ENCODE measurements at regions not wholly inside any gene's neighbourhood (a gene's known extent, or its start where the extent isn't known, plus 50 kb on each side); places are given as distances from the start of the nearest gene placed in this dataset.

DNA sequence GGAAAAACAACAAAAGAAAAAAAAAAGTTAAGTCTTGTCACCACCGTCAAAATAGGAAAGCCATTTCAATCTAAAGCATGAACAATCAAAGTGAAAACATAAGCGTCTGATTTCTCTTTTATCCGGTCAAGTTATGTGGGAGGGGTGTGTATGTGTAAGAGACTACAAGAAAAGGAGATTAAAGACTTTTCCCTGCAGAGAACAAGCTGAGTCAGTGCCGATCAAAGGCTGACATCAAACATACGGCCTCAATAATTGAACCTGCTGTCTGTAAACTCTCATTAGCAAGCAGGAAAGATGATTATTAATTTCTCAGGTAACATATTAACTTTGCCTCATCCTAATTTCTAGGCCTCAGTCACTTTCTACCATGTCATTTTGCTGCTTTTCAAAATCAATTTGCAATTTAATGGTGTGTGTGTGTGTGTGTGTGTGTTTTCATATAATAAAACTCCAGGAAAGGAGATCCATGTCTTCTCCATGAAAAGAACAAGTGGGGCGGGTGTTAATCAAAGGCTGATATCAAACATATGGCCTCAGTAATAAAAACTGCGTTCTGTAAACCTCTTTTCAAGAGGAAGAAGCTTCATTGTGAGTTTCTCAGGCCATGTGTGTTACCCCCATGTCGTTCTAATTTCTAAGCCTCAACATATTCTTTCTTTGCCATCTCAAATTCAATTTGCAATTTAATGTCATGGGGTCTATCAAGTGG lies 649.1 kb upstream of the SORCS1 start:
- H3K27me3 ChIP-seq (ENCODE audit: control insufficient read depth, insufficient read depth, low read length) = no peaks in the 10 kb centered on the region
- in situ Hi-C loops (cut with HindIII; ENCODE audit: low pct_unique_long_range_greater_than_20kb, low sequenced_read_pairs) (no loop called here), intact Hi-C loops (cut with micrococcal nuclease; ENCODE audit: unreplicated experiment) (loop anchor here (10.0 kb wide), 2 partner anchors 1019 to 1109 kb away; no protein-coding TSS in a partner anchor)
- BruUV-seq (replicated peaks) = no TSS peak
- no peak for ATAC-seq
- DNase-seq (ENCODE audit: low read depth, low spot score) = no peak
- CTCF ChIA-PET = no interaction called here
- H3K27ac ChIP-seq (ENCODE audit: low read length) = no peak overlapping the region
- POLR2A ChIA-PET = no interaction called here
- no peaks in the 10 kb centered on the region for H3K9me3 ChIP-seq (ENCODE audit: control insufficient read depth, insufficient read depth, low read depth, low read length)
- no peaks in the 10 kb centered on the region for H3K4me1 ChIP-seq (ENCODE audit: control insufficient read depth, insufficient read depth, low read length)
- no peak for TF ChIP-seq POLR2AphosphoS5 (IDR thresholded peaks at IDR 0.05; ENCODE audit: low read depth, low read length)
- TF ChIP-seq, protein P1, sequence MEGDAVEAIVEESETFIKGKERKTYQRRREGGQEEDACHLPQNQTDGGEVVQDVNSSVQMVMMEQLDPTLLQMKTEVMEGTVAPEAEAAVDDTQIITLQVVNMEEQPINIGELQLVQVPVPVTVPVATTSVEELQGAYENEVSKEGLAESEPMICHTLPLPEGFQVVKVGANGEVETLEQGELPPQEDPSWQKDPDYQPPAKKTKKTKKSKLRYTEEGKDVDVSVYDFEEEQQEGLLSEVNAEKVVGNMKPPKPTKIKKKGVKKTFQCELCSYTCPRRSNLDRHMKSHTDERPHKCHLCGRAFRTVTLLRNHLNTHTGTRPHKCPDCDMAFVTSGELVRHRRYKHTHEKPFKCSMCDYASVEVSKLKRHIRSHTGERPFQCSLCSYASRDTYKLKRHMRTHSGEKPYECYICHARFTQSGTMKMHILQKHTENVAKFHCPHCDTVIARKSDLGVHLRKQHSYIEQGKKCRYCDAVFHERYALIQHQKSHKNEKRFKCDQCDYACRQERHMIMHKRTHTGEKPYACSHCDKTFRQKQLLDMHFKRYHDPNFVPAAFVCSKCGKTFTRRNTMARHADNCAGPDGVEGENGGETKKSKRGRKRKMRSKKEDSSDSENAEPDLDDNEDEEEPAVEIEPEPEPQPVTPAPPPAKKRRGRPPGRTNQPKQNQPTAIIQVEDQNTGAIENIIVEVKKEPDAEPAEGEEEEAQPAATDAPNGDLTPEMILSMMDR (IDR thresholded peaks at IDR 0.05) = no peak
- TF ChIP-seq TCF7L2 (IDR thresholded peaks at IDR 0.05; ENCODE audit: low read depth, low read length) = no peak
- TF ChIP-seq, protein P2, sequence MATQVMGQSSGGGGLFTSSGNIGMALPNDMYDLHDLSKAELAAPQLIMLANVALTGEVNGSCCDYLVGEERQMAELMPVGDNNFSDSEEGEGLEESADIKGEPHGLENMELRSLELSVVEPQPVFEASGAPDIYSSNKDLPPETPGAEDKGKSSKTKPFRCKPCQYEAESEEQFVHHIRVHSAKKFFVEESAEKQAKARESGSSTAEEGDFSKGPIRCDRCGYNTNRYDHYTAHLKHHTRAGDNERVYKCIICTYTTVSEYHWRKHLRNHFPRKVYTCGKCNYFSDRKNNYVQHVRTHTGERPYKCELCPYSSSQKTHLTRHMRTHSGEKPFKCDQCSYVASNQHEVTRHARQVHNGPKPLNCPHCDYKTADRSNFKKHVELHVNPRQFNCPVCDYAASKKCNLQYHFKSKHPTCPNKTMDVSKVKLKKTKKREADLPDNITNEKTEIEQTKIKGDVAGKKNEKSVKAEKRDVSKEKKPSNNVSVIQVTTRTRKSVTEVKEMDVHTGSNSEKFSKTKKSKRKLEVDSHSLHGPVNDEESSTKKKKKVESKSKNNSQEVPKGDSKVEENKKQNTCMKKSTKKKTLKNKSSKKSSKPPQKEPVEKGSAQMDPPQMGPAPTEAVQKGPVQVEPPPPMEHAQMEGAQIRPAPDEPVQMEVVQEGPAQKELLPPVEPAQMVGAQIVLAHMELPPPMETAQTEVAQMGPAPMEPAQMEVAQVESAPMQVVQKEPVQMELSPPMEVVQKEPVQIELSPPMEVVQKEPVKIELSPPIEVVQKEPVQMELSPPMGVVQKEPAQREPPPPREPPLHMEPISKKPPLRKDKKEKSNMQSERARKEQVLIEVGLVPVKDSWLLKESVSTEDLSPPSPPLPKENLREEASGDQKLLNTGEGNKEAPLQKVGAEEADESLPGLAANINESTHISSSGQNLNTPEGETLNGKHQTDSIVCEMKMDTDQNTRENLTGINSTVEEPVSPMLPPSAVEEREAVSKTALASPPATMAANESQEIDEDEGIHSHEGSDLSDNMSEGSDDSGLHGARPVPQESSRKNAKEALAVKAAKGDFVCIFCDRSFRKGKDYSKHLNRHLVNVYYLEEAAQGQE (IDR thresholded peaks at IDR 0.05; ENCODE audit: insufficient read depth in 1 of 2, low read depth in 2 of 2, low read length in 1 of 2) = no peak
- no peak for TF ChIP-seq SIN3A (IDR thresholded peaks at IDR 0.05; ENCODE audit: borderline replicate concordance, insufficient read depth, low read depth, low read length)
- no peak overlapping the region for H3K4me3 ChIP-seq (ENCODE audit: low read depth in 2 of 2, low read length in 2 of 2)
- H3K36me3 ChIP-seq (ENCODE audit: control insufficient read depth, insufficient read depth, low read length) = no peaks in the 10 kb centered on the region

DNA sequence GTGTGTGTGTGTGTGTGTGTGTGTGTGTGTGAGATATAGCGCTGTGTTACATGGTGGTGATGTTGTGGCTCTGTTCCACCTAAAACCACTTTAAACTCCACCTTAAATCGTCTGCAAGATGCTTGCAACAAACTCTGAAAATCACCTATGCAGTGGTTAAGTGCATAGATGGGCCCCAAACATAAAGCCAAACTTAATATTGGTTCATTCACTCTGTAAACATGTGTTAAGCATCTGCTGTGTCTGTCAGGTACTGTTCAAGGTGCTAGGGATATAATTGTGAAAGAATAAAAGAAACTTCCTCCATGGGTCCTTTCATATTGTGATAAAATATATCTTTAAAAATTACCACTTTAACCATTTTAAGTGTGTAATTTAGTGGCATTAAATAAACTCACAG lies 645.4 kb upstream of the SORCS1 start:
- ChIA-PET POLR2A (no interaction called here), CTCF (no interaction called here)
- Histone ChIP-seq H3K4me3 (ENCODE audit: low read depth in 2 of 2, low read length in 2 of 2) (no peak overlapping the region), H3K9me3 (ENCODE audit: control insufficient read depth, insufficient read depth, low read depth, low read length) (no peaks in the 10 kb centered on the region), H3K4me1 (ENCODE audit: control insufficient read depth, insufficient read depth, low read length) (no peaks in the 10 kb centered on the region), H3K27me3 (ENCODE audit: control insufficient read depth, insufficient read depth, low read length) (no peaks in the 10 kb centered on the region), H3K27ac (ENCODE audit: low read length) (no peak overlapping the region), H3K36me3 (ENCODE audit: control insufficient read depth, insufficient read depth, low read length) (no peaks in the 10 kb centered on the region)
- TF ChIP-seq, protein P1 (IDR thresholded peaks at IDR 0.05) = no peak
- TF ChIP-seq SIN3A (IDR thresholded peaks at IDR 0.05; ENCODE audit: borderline replicate concordance, insufficient read depth, low read depth, low read length) (no peak), POLR2AphosphoS5 (IDR thresholded peaks at IDR 0.05; ENCODE audit: low read depth, low read length) (no peak), TCF7L2 (IDR thresholded peaks at IDR 0.05; ENCODE audit: low read depth, low read length) (no peak)
- TF ChIP-seq, protein P2 (IDR thresholded peaks at IDR 0.05; ENCODE audit: insufficient read depth in 1 of 2, low read depth in 2 of 2, low read length in 1 of 2) = no peak
- intact Hi-C loops (cut with micrococcal nuclease; ENCODE audit: unreplicated experiment) = loop anchor here (10.0 kb wide), 2 partner anchors 1015 to 1105 kb away; no protein-coding TSS in a partner anchor
- in situ Hi-C loops (cut with HindIII; ENCODE audit: low pct_unique_long_range_greater_than_20kb, low sequenced_read_pairs) = no loop called here
- BruUV-seq (replicated peaks) = no TSS peak
- no peak for DNase-seq (ENCODE audit: low read depth, low spot score)
- no peak for ATAC-seq

Measured in Panc1 (cell line).